GM20000 (cell line): ENCODE measurements at regions not wholly inside any gene's neighbourhood (a gene's known extent, or its start where the extent isn't known, plus 50 kb on each side); places are given as distances from the start of the nearest gene placed in this dataset.

Experiments used
- DNase-seq: peaks from one replicate; pipeline ENCODE4 v3.0.0; 2012; ENCODE audit warnings: low spot score
- TF ChIP-seq, protein P1 (sequence below): IDR thresholded peaks from 2 replicates; pipeline ENCODE4 v1.5.1; 2012; ENCODE audit warnings: mild to moderate bottlenecking, control low read depth; ENCODE audit errors: extremely low read depth, missing control alignments

DNA sequence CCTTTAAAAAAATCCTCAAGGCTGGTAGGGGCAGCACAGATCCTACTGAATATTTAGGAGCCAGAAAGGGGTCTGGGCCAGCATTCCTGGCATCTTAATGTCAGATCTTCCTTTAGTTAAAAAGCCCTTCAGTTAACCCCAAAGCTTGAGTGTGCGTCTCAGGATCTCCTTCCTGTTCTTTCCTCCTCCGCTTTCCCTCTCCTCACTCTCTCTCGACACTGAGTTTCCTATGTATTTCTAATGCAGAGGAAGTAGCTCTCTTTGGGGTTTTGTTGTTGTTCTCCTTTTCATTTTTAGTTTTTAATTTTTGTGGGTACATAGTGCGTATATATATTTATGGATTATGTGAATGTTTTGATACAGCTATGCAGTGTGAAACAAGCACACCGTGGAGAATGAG, 109.9 kb upstream of the COPS8 start:
- TF ChIP-seq, protein P1, sequence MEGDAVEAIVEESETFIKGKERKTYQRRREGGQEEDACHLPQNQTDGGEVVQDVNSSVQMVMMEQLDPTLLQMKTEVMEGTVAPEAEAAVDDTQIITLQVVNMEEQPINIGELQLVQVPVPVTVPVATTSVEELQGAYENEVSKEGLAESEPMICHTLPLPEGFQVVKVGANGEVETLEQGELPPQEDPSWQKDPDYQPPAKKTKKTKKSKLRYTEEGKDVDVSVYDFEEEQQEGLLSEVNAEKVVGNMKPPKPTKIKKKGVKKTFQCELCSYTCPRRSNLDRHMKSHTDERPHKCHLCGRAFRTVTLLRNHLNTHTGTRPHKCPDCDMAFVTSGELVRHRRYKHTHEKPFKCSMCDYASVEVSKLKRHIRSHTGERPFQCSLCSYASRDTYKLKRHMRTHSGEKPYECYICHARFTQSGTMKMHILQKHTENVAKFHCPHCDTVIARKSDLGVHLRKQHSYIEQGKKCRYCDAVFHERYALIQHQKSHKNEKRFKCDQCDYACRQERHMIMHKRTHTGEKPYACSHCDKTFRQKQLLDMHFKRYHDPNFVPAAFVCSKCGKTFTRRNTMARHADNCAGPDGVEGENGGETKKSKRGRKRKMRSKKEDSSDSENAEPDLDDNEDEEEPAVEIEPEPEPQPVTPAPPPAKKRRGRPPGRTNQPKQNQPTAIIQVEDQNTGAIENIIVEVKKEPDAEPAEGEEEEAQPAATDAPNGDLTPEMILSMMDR: no peak

DNA sequence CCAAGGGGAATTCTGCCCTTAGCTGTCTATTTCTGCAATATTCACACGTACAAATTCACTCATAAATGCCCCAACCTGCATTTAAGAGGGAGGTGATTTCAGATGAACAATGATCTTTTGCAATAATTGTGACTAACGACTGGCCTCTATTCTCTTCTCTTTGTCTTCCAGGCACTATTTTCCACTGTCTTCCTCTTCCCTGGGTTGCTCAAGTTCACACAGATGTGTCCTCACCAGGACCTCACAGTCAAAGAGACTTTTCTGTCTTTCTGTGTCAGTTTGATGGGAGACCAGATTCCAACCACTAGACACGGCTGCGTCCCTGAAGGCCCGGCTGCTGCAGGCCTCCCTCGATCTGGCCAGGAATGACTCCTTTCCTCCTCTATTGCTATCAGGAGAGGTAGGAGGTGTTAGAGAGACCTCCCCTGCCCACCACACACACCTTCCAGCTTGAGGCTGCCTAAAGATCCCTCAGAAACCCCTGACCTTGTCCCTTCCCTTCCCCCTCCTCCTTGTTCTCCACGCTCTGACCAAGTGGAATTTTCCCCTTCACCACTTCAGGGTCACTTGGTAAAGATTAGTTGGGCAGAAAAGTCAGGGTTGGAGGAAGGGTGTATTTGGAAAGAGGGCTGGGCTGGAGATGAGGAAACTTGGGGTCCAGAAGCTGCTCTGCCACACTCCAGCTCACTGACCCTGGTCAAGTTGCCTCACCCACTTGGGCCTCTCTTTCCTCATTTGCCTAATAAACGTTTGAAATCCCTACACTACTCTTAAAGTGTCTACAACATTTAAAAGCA, 109.2 kb upstream of the COPS8 start:
- TF ChIP-seq, protein P1: no peak
- DNase-seq: no peak

More for the DNA sequence above, 109.9 kb upstream of the COPS8 start:
- DNase-seq: no peak

DNA sequence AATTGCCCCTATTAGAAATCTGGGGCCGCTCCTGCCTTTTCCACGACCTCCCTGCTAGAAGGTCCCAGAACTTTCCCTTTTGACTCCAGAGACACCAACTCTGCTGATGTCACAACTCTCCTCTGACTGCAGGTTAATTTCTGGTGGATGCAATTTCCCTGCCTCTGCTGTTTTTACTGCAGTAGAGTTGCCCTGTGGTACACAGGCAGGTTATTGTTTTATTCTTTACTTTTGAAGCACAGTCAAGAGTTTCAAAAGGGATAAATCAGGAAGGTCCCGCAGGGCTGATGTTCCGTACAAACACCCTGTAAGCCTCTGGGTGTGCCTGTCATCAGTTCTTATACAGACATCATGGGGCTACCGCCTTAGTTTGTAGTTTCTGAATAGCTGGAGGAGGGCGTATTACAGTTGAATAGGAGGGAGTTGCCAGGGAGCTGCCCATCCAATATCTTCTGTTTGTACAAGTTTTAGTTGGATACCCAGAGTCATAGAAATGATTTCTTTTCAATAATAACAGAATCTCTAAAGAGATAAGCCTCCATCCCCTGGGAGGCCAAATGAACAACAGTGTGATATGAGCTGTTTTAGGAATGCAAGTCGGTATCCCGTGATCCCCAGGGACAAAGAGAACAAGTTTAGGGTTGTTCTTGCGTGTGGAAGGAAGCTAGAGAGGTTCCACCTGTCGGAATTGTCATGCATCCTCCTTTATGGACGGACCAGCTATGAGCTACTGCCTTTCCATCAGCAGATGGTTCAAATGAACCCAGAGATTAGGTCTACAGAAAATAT, 108.4 kb upstream of the COPS8 start:
- TF ChIP-seq, protein P1: no peak
- no peak for DNase-seq

DNA sequence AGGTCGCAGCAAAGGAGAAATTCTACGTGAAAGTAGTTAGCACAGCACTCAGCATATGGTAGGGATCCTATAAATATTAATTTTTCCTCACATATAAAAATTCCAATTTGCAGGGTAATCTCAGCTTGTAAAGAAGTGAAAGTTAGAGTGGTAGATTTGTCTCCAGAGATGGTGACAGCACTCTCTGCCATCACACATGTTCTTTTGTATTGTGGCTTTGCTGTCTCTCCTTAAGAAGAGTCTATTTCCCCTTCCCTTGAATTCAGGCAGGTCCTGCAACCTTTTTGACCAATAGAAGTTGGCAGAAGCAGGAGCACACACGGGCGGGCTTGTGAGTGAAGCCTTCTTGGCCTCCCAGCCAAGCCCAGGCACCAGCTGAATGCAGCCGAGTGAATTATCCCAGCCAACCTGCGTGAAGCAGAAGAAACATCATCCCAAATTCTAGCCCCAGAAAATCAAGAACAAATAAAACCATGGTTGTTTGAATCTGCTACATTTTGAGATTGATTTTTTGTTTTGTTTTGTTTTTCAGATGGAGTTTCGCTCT, 107.8 kb upstream of the COPS8 start:
- TF ChIP-seq, protein P1: no peak
- no peak for DNase-seq

DNA sequence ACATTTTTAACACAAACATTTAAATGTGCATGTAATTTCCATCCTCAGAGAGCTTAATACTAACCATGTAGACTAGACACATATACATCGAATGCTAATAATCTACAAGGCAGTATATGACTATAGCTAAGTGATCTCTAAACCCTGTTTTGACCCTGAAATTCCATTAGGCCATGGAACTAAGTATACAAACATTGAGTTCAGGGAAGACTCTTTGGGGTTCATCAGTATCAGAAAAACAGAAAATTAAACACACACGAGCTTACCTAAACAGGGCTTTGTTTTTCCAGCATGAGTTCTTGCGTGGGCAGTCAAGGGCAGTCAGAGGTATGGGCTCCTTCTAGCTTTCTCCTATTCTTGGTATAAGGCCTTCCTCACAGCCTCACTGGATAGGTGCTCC, 106.0 kb upstream of the COPS8 start:
- TF ChIP-seq, protein P1: no peak
- DNase-seq: no peak

DNA sequence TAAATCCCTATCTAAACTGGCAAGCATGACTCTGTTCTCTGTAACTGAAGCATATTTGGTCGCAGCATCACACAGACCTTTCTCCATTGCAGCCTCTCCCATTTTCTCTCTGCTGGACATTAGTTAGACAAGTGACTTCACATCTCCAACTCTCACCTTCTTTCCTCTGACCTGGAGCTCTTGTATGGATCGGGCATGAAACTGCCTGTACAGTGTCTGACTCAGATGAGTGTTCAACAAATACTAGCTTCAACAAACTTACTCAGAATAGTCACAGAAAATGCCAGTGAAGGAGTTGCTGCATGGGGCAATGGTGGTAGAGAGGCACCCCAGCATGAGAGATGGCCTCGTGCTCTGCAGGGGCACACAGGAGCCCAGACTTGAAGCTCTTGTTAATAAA, 104.7 kb upstream of the COPS8 start:
- DNase-seq: no peak
- TF ChIP-seq, protein P1: no peak

DNA sequence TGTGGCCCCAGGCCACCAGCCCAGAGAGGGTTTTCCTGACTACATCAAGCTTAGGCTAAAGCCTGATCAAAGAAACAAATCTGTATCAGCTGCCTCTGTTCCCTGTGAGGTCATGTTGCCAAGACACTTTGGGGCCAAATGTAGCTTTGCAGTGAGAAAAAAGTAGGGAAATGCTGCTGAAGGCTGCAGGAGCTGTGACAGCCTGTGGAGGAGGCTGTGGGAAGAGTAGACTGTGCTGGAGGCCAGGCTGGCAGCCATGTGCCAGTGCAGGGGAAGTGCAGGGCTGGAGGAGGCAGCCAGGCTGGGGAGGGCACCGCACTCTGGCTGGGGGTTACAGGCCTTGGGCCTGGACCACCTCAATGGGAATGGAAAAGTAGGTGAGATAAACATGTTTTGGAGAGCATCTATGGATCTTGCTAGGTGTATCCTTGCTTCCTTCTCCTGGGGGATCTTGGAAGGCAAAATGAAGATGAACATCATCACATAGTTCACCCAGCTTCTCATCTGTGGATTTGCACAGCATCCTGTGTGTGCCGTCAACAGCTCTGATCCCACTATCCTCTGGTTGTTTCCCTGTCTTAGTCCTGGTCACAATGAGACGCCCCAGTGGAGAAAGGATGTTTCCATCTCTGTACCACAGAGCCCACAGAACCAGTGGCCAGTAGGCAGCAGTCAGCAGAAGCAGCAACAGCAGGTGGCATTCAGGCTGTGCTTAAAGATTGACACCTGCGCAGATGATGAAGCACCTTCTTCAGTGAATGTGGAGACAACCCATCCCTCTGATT, 103.8 kb upstream of the COPS8 start:
- no peak for DNase-seq
- TF ChIP-seq, protein P1: no peak
